SK-N-SH (cell line): ENCODE measurements at regions not wholly inside any gene's neighbourhood (a gene's known extent, or its start where the extent isn't known, plus 50 kb on each side); places are given as distances from the start of the nearest gene placed in this dataset.

Source experiments
- CTCF ChIA-PET: fragments of 300-600, 350-600 bp; formaldehyde crosslinking; extraction: SDS; loops from one replicate; lab custom pipeline; 2021; lab: Yijun Ruan, JAX
- POLR2A ChIA-PET: fragments of 350-600 bp; sonication (Branson Sonifier 250); formaldehyde crosslinking; extraction: SDS; loops from one replicate; lab custom pipeline; 2020; ENCODE audit warnings: antibody characterized with exemption, inconsistent platforms; lab: Yijun Ruan, JAX
- DNase-seq: peaks from one replicate; pipeline ENCODE4 v3.0.0; 2012
- H2AFZ ChIP-seq: fragments of 200-600 bp; sonication (generic); 2 replicates; pipeline ENCODE4 v1.8.1; 2016; ENCODE audit warnings: antibody characterized with exemption, mild to moderate bottlenecking, low read depth
- H3F3A ChIP-seq: fragments of 200-600 bp; sonication (generic); replicated peaks from 2 replicates; pipeline ENCODE3; 2016; ENCODE audit warnings: antibody characterized with exemption, mild to moderate bottlenecking; ENCODE audit not compliant: insufficient read depth
- H3K27ac ChIP-seq, 2 experiments: fragments of 200-500 bp in 1 of 2; fragments of 200-600 bp in 1 of 2; sonication (Bioruptor generic) in 1 of 2; sonication (generic), shearing (Covaris generic) in 1 of 2; 2 replicates each; pipeline versions ENCODE4 v1.5.1 to v1.6.1; 2014 to 2016; ENCODE audit warnings: low read depth in 2 of 2, inconsistent platforms in 1 of 2, low read length in 1 of 2, mild to moderate bottlenecking in 1 of 2, mixed read lengths in 1 of 2
- H3K27me3 ChIP-seq: fragments of 200-600 bp; sonication (generic), shearing (Covaris generic); 2 replicates; pipeline ENCODE4 v1.6.1; 2016; ENCODE audit warnings: mixed run types; ENCODE audit not compliant: insufficient read depth
- H3K36me3 ChIP-seq, 2 experiments: fragments of 200-500 bp in 1 of 2; fragments of 200-600 bp in 1 of 2; sonication (Bioruptor generic) in 1 of 2; sonication (generic) in 1 of 2; replicated peaks in 1 of 2; 2 replicates each; pipeline versions ENCODE3 to v1.5.1; 2014 to 2016; ENCODE audit warnings: low read length in 1 of 2, mild to moderate bottlenecking in 1 of 2; ENCODE audit not compliant: insufficient read depth in 2 of 2, control insufficient read depth in 1 of 2
- H3K4me1 ChIP-seq, 2 experiments: fragments of 200-500 bp in 1 of 2; fragments of 200-600 bp in 1 of 2; sonication (Bioruptor generic) in 1 of 2; sonication (generic), shearing (Covaris generic) in 1 of 2; 2 replicates each; pipeline versions ENCODE4 v1.5.1 to v1.6.1; 2014 to 2016; ENCODE audit warnings: low read depth in 1 of 2, low read length in 1 of 2, mixed run types in 1 of 2; ENCODE audit not compliant: insufficient read depth in 2 of 2, control insufficient read depth in 1 of 2
- H3K4me2 ChIP-seq: fragments of 200-600 bp; sonication (generic), shearing (Covaris generic); 2 replicates; pipeline ENCODE4 v1.6.1; 2017; ENCODE audit warnings: mixed run types
- H3K4me3 ChIP-seq, 2 experiments: fragments of 200-500 bp in 1 of 2; fragments of 200-600 bp in 1 of 2; sonication (Bioruptor generic) in 1 of 2; sonication (generic), shearing (Covaris generic) in 1 of 2; 2 replicates each; pipeline versions ENCODE4 v1.5.1 to v1.8.1; 2014 to 2016; ENCODE audit warnings: low read depth in 2 of 2, inconsistent platforms in 1 of 2, low read length in 1 of 2, mild to moderate bottlenecking in 1 of 2, mixed read lengths in 1 of 2, moderate library complexity in 1 of 2
- H3K79me2 ChIP-seq: fragments of 200-600 bp; sonication (generic); 2 replicates; pipeline ENCODE4 v1.8.1; 2017; ENCODE audit warnings: mild to moderate bottlenecking; ENCODE audit not compliant: insufficient read depth
- H3K9ac ChIP-seq: fragments of 200-600 bp; sonication (generic); 2 replicates; pipeline ENCODE4 v1.6.1; 2017; ENCODE audit warnings: mixed run types
- H3K9me2 ChIP-seq: fragments of 200-600 bp; sonication (generic); 2 replicates; pipeline ENCODE4 v1.6.1; 2017; ENCODE audit warnings: mixed run types
- H3K9me3 ChIP-seq: fragments of 200-600 bp; sonication (generic); 2 replicates; pipeline ENCODE4 v1.6.1; 2017; ENCODE audit warnings: mixed run types, mild to moderate bottlenecking, moderate library complexity
- H4K20me1 ChIP-seq: fragments of 200-600 bp; sonication (generic); 2 replicates; pipeline ENCODE4 v1.6.1; 2017; ENCODE audit warnings: mild to moderate bottlenecking, mixed run types; ENCODE audit not compliant: insufficient read depth
- CTCF ChIP-seq: fragments of 200-600 bp; sonication (generic); IDR thresholded peaks from 2 replicates; pipeline ENCODE4 v1.6.1; 2017; ENCODE audit warnings: antibody characterized with exemption, mild to moderate bottlenecking, moderate library complexity
- ELF1 ChIP-seq: IDR thresholded peaks from 2 replicates; pipeline ENCODE4 v1.4.0; 2012
- GABPA ChIP-seq: IDR thresholded peaks from 2 replicates; pipeline ENCODE4 v1.4.0; 2012; ENCODE audit warnings: low read depth, mild to moderate bottlenecking
- GATA2 ChIP-seq: sonication (generic); formaldehyde crosslinking; IDR thresholded peaks from 2 replicates; pipeline ENCODE4 v1.5.0; 2020; ENCODE audit warnings: mild to moderate bottlenecking, missing genetic modification reagents
- IRF3 ChIP-seq: fragments of 150-350 bp; IDR thresholded peaks from 2 replicates; pipeline ENCODE4 v1.6.1; 2016; ENCODE audit warnings: mild to moderate bottlenecking, low read depth, low read length
- JUND ChIP-seq: IDR thresholded peaks from 2 replicates; pipeline ENCODE4 v1.4.0; 2012
- MAX ChIP-seq: IDR thresholded peaks from 2 replicates; pipeline ENCODE4 v1.4.0; 2012; ENCODE audit warnings: low read depth
- MEF2A ChIP-seq: IDR thresholded peaks from 2 replicates; pipeline ENCODE4 v1.4.0; 2012; ENCODE audit warnings: low read depth, borderline replicate concordance
- MXI1 ChIP-seq: IDR thresholded peaks from 2 replicates; pipeline ENCODE4 v1.6.1; 2012; ENCODE audit warnings: mild to moderate bottlenecking, low read depth, low read length, improper control_type of control experiment
- PBX3 ChIP-seq: IDR thresholded peaks from 2 replicates; pipeline ENCODE4; 2012
- RAD21 ChIP-seq: IDR thresholded peaks from 2 replicates; pipeline ENCODE4 v1.6.1; 2012; ENCODE audit warnings: mild to moderate bottlenecking, low read length
- RXRA ChIP-seq: IDR thresholded peaks from 2 replicates; pipeline ENCODE4 v1.4.0; 2012; ENCODE audit warnings: low read depth, mild to moderate bottlenecking, borderline replicate concordance
- SMC3 ChIP-seq: IDR thresholded peaks from 2 replicates; pipeline ENCODE4 v1.6.1; 2012; ENCODE audit warnings: low read depth, low read length, improper control_type of control experiment
- TCF12 ChIP-seq: IDR thresholded peaks from 2 replicates; pipeline ENCODE4 v1.4.0; 2012
- YY1 ChIP-seq: IDR thresholded peaks from 2 replicates; pipeline ENCODE4 v1.4.0; 2012; ENCODE audit warnings: low read depth, mild to moderate bottlenecking
- WGBS: methylation state at CpG from one replicate; pipeline ENCODE4 v1.1.6; 2017; ENCODE audit warnings: low lambda C conversion rate; 5-methylcytosine and 5-hydroxymethylcytosine counted together

- ChIA-PET CTCF (interaction anchor here (0.9 to 2.0 kb wide), 4 partner anchors 43 to 335 kb away, joined by 3 to 5 read pairs (median 4); no protein-coding TSS in a partner anchor), POLR2A (no interaction called here)
- Histone ChIP-seq H3K4me1 (peaks cover 0 to 9% of the 10 kb centered on the region in 2 experiments; a peak in 1 of 4 replicates), H3K4me3 (no peak overlapping the region), H3K9ac (no peak overlapping the region), H3K4me2 (no peak overlapping the region), H4K20me1 (no peaks in the 10 kb centered on the region), H3K9me3 (no peaks in the 10 kb centered on the region), H3K27ac (no peak overlapping the region), H3K9me2 (no peaks in the 10 kb centered on the region), H3K36me3 (no peaks in the 10 kb centered on the region), H2AFZ (no peak overlapping the region), H3F3A (no peaks in the 10 kb centered on the region), H3K27me3 (no peaks in the 10 kb centered on the region), H3K79me2 (no peaks in the 10 kb centered on the region)
- WGBS = 72% methylated on average over 4 of the region's 4 CpGs
- no peak for DNase-seq
- TF ChIP-seq IRF3 (no peak), JUND (no peak), RXRA (no peak)
Measured at GRCh38 chr9:96062031-96062430, 186.5 kb downstream of the ERCC6L2 start.

GRCh38 chr9:96061293-96061987 lies 185.9 kb downstream of the ERCC6L2 start:
- Histone ChIP-seq H3K9me2 (no peaks in the 10 kb centered on the region), H3F3A (no peaks in the 10 kb centered on the region), H4K20me1 (no peaks in the 10 kb centered on the region), H3K79me2 (no peaks in the 10 kb centered on the region), H3K9ac (no peak overlapping the region), H3K4me1 (peaks cover 0 to 9% of the 10 kb centered on the region in 2 experiments; a peak in 1 of 4 replicates), H2AFZ (no peak overlapping the region), H3K4me3 (no peak overlapping the region), H3K9me3 (no peaks in the 10 kb centered on the region), H3K4me2 (no peak overlapping the region), H3K27me3 (no peaks in the 10 kb centered on the region), H3K36me3 (no peaks in the 10 kb centered on the region), H3K27ac (no peak overlapping the region)
- ChIA-PET POLR2A (no interaction called here), CTCF (interaction anchor here (0.9 to 2.0 kb wide), 6 partner anchors 18 to 334 kb away, joined by 3 to 5 read pairs (median 4); no protein-coding TSS in a partner anchor)
- WGBS = 46% methylated on average over 7 of the region's 10 CpGs
- peak; percentile 64 for DNase-seq
- TF ChIP-seq TCF12 (no peak), GABPA (no peak), PBX3 (no peak), MXI1 (no peak), ELF1 (no peak), YY1 (no peak), IRF3 (no peak), MEF2A (no peak), GATA2 (CRISPR knock-in tag) (no peak), SMC3 (peak; percentile 43; the same call in 1 of the 2 replicates), RAD21 (peak; percentile 70), MAX (no peak), CTCF (peak; percentile 50)
